NB4 (cell line): ENCODE measurements at regions not wholly inside any gene's neighbourhood (a gene's known extent, or its start where the extent isn't known, plus 50 kb on each side); places are given as distances from the start of the nearest gene placed in this dataset.

Experiments used
- MYC ChIP-seq: IDR thresholded peaks from 2 replicates; pipeline ENCODE4 v1.6.1; 2011; ENCODE audit warnings: low read depth, low read length
- POLR2A ChIP-seq: IDR thresholded peaks from 2 replicates; pipeline ENCODE4 v1.6.1; 2011; ENCODE audit warnings: mild to moderate bottlenecking; ENCODE audit not compliant: insufficient read length; ENCODE audit errors: extremely low read depth
- TF ChIP-seq, protein P1 (sequence below): IDR thresholded peaks from one replicate; pipeline ENCODE4 v1.5.1; 2012; ENCODE audit warnings: low read depth, low read length
- TF ChIP-seq, protein P2 (sequence below): IDR thresholded peaks from 2 replicates; pipeline ENCODE4 v1.6.1; 2011; ENCODE audit warnings: low read depth, low read length

GRCh38 chr1:81509594-81509993 is 291.1 kb upstream of the ADGRL2 start:
- TF ChIP-seq, protein P1, sequence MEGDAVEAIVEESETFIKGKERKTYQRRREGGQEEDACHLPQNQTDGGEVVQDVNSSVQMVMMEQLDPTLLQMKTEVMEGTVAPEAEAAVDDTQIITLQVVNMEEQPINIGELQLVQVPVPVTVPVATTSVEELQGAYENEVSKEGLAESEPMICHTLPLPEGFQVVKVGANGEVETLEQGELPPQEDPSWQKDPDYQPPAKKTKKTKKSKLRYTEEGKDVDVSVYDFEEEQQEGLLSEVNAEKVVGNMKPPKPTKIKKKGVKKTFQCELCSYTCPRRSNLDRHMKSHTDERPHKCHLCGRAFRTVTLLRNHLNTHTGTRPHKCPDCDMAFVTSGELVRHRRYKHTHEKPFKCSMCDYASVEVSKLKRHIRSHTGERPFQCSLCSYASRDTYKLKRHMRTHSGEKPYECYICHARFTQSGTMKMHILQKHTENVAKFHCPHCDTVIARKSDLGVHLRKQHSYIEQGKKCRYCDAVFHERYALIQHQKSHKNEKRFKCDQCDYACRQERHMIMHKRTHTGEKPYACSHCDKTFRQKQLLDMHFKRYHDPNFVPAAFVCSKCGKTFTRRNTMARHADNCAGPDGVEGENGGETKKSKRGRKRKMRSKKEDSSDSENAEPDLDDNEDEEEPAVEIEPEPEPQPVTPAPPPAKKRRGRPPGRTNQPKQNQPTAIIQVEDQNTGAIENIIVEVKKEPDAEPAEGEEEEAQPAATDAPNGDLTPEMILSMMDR: no peak
- TF ChIP-seq MYC (no peak), POLR2A (no peak)
- TF ChIP-seq, protein P2, sequence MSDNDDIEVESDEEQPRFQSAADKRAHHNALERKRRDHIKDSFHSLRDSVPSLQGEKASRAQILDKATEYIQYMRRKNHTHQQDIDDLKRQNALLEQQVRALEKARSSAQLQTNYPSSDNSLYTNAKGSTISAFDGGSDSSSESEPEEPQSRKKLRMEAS: no peak
